ENCODE measurements at regions not wholly inside any gene's neighbourhood (a gene's known extent, or its start where the extent isn't known, plus 50 kb on each side); places are given as distances from the start of the nearest gene placed in this dataset.

- no peak for TF ChIP-seq POLR2AphosphoS5 (IDR thresholded peaks at IDR 0.05; ENCODE audit: low read depth)
- TF ChIP-seq SPI1 (IDR thresholded peaks at IDR 0.05; ENCODE audit: borderline replicate concordance, low read depth), result no peak
These were observed 82.5 kb upstream of the MAP3K7 start for GRCh38 chr6:90669420-90669819.
